Fibroblast of pulmonary artery (primary cell): ENCODE measurements at regions not wholly inside any gene's neighbourhood (a gene's known extent, or its start where the extent isn't known, plus 50 kb on each side); places are given as distances from the start of the nearest gene placed in this dataset.

ENCODE experiments used
- DNase-seq: peaks from one replicate; pipeline ENCODE4 v3.0.0-alpha.2; 2010; ENCODE audit warnings: low read depth
- H3K4me3 ChIP-seq: replicated peaks from 2 replicates; pipeline ENCODE4 v1.5.1; 2011; ENCODE audit warnings: low read depth, mild to moderate bottlenecking, control low read depth, low read length, moderate library complexity
- CTCF ChIP-seq: IDR thresholded peaks from 2 replicates; pipeline ENCODE4 v1.5.1; 2011; ENCODE audit warnings: mild to moderate bottlenecking, control low read depth, low read length, inconsistent platforms; ENCODE audit errors: missing control alignments

DNA sequence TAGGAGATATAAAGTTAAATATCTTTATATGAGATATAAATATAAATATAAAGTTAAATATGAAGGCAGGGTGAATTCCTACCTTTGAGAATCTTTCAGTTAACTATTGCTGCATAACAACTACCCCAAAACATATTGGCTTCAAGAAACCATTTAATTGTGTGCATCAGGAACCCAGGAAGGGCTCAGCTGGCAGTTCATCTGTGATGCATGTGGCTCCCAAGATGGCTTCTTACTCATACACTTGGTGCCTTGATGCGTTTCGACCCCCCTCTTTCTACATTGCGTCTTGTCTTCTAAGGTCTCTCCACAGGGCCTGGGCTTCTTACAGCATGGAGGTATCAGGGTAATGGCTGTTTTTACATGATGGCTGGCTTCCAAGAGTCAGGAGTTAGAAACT lies 253.9 kb upstream of the CRY1 start:
- no peak for DNase-seq
- no peak overlapping the region for H3K4me3 ChIP-seq
- TF ChIP-seq CTCF, result no peak

GRCh38 chr12:107349008-107349747 lies 255.8 kb upstream of the CRY1 start:
- TF ChIP-seq CTCF, result no peak
- peak; percentile 82 for DNase-seq
- no peak overlapping the region for H3K4me3 ChIP-seq

- H3K4me3 ChIP-seq, result no peak overlapping the region
- no peak for DNase-seq
- TF ChIP-seq CTCF, result no peak
These were observed 256.5 kb upstream of the CRY1 start for GRCh38 chr12:107349839-107350238.

GRCh38 chr12:107351109-107351508 lies 257.8 kb upstream of the CRY1 start:
- no peak for DNase-seq
- no peak overlapping the region for H3K4me3 ChIP-seq
- no peak for TF ChIP-seq CTCF

DNA sequence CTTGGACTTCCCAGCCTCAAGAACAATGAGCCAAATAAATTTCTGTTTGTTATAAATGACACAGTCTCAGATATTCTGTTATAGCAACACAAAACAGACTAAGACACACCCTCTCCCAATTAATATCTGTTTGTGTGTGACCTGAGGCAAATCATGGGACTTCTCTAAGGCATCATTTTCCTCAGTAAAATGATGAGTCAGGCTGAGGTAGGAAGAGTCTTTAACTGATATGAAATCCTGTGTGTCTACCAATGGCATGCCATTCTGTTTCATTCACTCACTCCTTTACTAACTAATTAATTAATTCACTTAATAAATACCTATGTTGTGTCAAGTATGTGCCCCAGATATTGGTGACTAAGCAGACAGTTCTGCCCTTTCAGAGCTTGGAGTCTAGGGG lies 258.4 kb upstream of the CRY1 start:
- DNase-seq, result no peak
- no peak overlapping the region for H3K4me3 ChIP-seq
- no peak for TF ChIP-seq CTCF

DNA sequence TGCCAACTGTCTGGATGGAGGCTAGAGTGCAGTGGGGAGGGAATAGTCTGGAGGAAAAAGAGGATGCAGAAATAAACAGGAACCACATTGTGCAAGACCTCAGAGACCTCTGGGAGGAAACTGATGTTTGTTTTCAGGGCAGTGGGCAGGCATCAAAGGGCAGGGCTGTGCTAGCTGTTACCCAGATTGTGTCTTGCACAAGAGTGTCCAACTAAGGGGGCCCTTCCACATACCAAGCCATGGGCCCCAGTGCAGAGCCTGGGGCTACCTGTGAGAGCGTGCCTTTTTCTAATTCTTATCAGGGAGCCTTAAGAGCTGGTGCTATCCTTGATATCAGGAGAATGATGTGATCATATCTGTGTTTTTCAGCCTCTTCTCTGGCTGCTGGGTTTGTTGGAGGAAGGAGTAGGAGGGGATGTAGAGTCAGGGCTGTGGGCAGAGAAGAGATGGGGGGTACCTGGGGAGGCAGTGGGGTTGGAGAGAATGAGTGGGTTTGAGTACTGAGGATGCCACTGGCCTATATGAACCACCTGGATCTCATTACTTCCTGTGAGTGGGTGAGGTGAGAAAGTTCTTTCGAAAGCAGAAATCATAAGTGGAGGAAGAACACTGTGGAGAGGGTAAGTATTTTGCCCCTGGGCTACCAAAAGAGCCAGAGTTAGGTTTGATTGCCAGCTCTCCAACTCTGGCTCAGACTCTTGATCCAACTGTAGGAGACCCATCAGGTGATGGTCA lies 259.2 kb upstream of the CRY1 start:
- no peak for TF ChIP-seq CTCF
- DNase-seq, result no peak
- no peak overlapping the region for H3K4me3 ChIP-seq
